T-helper 2 cell (primary cell): ENCODE measurements at regions not wholly inside any gene's neighbourhood (a gene's known extent, or its start where the extent isn't known, plus 50 kb on each side); places are given as distances from the start of the nearest gene placed in this dataset.

Experiments used
- DNase-seq, 5 experiments: peaks; one replicate each; pipeline versions ENCODE4 v3.0.0 to v3.0.0-alpha.2; 2012 to 2022

DNA sequence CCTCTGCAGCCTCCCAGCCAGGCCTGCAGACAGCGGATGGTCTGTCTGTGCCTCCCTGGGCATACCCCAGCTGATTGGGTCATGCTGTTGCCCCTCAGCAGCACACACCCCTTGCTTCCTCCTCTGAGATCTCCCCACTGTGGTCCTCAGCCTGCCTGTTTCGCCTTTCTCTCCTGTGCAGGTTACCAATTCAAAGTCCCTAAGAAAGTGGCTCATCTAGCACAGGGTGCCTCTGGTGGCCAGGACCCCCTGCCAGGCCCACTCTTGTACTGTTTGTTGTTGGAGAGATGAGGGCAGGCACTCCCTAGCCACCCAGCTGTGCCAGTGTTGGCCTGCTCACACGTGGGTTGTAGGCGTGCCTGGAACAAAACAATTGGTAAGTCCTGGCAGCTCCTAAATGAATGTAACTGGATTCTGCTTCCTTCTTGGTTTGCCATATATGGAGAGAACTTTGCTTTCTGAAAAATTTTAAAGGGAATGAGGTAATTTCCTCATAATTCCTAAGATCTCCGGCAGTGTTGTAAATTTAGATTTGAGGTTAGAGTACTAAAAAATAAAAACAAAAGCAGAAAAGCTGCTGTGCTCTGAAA, 213.2 kb upstream of the IL12A start:
- DNase-seq: no peak

DNA sequence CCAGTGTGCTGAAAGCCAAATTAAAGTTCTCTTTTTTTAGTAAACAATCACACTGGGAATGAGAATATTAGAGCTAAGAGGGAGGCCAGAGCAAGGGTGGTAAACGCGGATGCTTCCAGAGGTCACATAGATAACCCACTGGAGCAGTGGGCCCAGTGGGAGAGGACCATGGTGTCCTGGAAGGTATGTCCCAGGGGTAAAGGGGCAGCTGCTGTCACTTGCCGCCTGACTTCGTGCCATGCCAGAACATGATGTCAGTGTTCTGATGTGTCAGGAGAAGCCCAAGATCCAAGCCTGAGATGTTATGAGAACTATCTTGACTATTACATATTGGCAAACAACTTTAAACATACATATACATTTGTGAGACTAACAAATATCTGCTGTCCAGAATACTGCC, 211.9 kb upstream of the IL12A start:
- no peak for DNase-seq

DNA sequence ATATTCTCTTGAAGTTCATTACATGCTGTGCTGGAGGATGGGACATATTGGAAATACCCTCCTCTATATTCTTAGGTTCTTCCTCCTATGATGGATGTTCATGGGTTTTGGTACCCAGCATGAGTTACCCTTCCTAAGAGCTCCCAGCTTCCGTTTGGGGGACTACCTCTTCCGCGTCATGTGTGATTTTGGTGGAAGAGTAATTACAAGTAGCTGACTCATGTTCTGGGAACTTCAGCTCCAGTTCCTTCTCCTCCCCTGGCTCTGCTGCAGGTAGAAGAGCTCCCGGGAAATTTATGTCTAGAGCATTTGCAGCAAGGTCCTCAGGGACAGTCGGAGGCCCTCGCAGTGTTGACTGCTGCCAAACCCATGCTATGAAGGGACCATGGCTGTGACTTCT, 208.8 kb upstream of the IL12A start:
- DNase-seq: no peak

DNA sequence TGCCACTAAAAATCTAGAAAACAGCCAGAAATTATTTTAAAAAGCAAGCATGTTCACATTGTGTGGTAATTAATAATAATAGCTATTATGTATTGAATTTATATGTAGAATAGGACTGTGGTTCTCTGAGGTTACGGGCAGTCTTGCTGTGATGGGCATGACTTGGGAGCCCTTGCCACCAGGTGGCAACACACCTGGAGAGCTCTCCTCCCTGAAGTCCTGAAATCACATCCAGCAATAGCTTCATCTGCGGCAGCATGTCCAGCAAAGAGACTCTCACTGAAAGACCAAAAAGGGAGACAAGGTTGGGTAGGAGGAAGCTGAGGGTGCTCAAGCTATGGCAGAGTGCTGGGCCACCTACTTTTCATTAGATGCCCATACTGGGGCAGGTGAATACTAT, 206.8 kb upstream of the IL12A start:
- DNase-seq: no peak

DNA sequence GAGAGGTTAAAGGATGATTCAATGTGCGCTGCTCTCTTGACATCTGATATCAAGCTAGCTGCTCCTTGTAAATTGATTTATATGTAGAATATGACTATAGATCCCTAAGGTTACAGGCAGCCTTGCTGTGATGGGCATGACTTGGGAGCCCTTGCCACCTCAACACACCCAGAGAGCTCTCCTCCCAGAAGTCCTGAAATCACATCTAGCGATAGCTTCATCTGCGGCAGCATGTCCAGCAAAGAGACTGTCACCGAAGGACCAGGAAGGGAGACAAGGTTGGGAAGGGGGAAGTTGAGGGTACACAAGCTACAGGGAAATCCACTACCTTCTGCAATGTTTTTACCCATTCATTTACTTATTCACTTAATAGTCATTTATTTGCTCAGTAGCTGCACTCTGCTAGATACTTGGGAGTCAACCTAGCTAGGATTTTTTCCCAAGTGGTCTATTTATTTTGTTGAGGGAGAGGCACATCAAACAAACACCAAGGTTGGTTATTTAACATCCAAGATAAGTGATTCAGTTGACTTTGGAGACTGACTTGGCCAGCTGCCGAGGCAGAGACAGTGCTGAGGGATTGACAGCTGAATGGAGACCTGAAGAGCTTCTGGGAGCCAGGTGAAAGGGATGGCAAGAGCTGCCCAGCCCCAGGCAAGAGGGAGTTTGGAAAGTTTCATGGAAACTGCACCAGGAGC, 205.8 kb upstream of the IL12A start:
- no peak for DNase-seq

DNA sequence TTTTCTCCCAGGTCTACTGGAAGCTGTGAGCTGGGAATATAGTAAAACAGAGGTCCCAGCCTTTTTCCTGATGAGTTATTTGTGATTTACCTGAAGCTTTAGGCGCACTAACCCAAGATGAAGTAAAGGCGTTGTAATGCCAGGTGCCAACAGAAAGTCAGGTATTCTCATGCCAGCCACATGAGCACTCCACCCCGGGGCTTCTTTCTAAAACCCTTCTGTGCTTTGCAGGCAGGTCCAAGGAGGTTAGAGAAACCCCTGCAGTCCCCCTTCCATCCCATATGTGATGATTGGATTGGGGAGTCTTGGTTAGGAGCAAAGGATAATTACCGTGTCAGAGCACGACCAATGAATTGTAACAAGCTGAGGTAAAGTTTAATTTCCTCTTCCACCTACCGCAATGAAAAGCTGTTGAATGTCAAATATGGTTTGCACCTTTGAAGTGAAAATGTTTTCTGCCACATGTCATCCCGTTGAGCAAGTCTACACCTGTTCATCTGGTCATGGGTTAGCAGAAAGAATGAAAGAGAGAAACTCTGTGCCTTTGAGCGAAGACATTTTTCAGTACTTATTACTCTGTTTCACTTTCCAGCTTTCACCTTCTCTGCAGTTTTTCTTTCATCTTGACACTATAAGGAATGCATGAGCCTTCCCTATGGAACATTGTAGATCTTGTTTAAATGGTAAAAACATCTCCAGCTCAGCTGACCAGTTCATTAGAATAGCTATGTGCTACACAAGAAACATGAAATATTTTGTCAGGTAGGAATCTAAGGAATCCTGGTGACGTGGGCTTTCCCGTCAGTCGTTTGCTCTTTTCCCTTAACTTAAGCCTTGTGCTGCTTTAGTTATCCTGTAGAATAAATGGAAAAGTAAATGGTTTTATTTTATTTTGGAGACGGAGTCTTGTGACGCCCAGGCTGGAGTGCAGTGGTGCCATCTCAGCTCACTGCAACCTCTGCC, 204.6 kb upstream of the IL12A start:
- no peak for DNase-seq

DNA sequence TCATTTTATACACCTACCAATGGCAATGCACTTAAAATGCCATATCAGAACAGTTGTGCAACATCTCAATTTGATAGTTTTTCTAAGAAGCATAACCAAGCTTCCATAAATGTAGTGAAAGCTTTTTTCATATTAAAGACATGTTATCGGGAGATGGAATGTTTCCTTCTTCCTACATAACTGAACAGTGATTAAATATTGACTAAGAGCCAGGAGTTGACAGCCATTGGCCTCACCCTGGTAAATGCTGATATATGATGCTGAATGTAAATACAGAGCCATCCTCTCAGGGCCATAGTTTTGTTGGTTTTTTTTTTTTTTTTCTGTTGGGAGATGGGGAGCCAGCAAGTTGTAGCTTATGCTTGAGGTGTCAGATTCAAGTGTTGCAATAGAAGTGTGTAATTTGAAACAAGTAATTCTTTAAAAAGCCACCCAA, 203.3 kb upstream of the IL12A start:
- no peak for DNase-seq

DNA sequence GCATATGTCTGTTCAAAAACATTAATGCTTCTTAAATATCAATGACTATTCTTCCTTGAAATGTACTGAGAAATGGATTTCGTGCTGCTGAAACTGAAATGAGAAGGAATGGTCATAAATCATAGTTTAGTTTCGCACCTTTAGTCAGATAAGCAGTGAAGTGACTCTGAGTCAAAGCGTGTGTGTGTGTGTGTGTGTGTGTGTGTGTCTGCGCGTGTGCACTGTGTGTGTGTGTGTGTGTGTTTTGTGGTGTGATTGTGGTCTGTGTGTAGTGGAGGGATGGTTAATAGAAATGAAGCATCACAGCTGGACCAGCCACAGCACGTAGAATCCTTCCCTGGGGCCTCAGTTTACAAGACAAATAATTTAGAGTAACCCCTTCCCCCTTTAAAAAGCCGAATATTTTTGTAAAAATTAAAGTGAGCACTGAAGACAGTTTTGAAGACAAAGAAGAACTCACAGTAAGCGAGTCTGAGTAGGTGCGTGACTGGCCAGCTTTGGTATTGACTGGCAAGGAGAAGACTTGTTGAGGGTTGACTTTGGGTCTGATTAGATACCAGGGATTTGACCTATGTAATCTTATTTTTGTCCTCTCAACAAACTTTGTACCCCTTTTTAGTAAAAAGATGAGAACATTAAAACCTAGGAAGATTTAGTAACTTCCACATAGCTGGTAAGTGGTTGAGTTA, 202.0 kb upstream of the IL12A start:
- DNase-seq: peak in 1 of 5 experiments; percentile 70

DNA sequence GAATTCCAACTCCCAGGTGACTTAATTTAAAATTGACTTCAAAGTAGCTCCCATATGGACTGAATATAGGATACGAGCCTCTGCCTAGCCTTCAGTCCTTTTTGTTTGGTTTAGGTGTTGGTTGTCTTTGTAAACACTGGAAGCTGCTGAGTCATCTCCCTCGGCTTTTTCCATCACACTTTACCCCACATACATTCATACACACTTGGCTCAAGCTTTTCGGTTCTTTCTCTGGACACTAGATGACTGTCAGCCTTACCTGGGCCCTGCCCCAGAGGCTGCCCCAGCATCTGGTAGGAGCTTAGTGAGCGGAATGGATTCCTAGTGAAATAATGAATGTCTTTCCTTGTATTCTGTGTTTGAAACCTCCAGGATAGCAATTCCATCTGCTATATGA, 201.5 kb upstream of the IL12A start:
- no peak for DNase-seq

DNA sequence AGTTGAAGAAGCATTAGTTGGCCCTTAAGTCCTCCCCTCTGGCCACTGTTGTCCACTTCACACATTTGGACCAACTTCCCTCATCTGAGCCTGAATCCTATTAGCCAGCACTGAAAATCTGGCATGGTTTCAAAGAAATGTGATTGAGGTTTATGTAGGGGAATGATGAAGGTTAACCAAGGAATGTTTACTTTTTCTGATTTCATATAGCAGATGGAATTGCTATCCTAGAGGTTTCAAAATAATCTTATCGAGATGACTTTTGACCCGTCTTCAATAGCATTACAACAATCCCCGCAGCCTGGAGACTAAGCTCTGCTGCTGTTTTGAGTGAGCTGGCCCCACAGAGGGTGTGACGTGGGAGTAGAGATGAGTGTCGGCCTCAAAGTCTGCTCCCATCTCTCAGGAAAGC, 200.8 kb upstream of the IL12A start:
- peak in 1 of 5 experiments; percentile 25 for DNase-seq

DNA sequence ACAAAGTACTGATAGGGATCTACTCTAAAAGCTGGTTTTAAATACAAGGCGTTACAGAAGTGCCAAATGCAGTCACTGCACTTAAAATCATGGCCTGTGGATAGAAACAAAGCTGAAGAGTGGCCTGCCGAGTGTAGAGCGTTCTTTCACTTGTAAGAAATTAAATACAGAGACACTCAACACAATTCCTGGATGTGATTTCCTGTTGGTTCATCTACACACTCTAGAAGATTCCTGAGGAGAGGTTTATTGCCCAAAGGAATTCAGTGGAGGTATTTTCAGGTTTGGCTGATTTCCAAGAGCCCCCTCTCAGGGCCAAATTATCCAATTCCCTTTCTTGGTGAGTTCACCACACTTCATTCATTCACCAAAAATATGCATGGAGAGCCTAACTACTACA, 200.3 kb upstream of the IL12A start:
- DNase-seq: no peak

DNA sequence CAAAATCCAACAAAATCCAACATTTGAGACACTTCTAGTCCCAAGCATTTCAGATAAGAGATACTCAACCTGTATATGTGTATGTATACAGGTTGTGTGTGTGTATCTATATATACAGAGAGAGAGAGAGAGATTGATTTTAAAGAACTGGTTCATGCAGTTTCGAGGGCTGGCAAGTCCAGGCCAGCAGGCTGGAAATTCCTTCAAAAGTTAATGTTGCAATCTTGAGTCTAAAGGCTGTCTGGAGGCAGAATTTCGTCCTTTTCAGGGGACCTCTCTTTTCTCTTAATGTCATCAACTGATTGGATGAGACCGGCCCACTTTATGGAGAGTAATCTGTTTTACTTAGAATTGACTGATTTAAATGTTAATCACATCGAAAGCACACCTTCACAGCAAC, 199.6 kb upstream of the IL12A start:
- DNase-seq: no peak

DNA sequence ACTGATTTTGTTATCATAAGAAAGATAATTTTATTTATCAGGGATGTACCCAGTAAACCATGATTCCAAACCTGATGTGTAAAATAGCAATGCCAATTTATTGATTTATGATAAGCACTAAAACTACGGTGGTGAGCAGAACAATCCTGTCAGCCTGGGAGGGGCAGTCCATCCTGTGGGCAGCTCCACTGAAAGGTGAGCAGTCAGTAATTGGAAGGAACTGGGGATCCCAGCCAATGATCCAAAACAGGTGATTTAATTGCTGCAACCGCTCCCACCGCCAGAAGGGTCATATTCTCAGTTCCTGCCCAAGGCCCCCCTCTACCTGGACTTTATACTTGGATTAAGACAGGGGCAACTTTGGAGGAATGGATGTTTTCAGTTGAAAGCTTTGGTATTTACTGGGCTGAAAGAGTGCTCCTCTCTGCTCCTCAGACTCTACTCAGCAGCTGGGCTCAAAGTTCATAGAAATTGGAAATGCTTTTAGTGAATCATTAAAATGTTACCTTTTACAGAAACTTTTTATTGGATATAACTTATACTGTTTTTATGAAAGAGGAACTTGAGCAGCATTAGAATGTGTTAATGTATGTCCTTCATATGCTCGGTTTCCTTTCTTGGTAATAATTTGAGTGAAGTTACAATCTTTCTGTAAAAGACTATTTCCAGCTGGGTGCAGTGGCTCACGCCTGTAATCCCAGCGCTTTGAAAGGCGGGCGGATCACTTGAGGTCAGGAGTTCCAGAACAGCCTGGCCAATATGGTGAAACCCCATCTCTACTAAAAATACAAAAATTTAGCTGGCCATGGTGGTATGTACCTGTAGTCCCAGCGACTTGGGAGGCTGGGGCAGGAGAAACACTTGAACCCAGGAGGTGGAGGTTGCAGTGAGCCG, 198.6 kb upstream of the IL12A start:
- DNase-seq: no peak

DNA sequence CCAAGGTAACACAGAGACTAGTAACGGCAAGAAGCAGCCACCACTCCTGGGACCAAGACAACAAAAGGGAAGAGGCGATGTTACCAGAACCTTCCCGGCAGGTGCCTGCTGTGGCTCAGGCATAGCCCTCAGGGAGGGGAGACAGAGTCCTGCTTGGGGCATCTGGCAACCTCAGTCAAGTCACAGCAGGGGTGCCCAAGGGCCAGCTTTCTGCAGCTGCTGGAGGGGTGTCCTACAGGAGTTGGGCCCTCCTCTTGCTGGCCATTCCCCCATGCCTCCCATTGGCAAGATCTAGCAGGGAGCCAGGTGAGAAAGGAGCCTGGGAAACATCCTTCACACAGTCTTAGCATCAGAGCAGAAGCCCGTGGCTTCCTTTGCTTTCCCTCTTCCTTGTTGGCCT, 197.3 kb upstream of the IL12A start:
- DNase-seq: no peak

DNA sequence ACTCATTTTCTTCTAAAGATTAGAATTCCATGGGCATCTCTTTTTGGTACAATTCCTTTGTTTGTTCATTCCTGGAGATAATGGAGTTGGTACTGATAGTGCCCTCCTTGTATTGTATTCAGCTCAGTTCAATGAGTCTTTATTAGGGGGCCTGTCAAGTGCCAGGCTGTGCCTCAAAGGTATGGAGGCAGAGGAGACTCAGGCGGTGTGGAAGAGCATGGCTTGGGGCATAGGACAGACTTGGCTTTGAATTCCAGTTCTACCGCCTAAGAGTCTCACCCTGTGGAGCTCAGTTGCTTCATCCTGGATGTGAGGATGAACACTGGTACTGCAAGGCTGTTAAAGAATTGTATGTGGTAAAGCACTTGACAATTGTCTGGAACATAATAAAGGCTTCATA, 196.6 kb upstream of the IL12A start:
- DNase-seq: no peak

DNA sequence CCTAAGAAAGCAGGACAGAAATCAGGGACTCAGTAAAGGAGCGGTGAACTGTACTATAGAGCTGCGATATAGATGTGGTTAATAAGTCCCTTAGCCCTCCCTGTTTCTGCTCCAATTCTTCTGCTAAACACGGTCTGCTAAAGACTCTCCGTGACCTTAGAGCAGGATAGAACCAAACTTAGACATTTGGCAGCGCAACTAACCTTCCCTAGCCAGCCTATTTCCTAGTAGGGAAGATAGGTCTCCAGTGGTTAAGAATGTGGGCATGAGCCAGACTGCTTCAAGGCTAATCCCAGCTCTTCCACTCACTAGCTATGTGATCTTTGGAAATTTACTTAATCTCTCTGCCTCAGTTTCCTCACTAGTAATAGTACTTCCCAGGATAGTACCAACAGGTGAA, 193.6 kb upstream of the IL12A start:
- DNase-seq: no peak

DNA sequence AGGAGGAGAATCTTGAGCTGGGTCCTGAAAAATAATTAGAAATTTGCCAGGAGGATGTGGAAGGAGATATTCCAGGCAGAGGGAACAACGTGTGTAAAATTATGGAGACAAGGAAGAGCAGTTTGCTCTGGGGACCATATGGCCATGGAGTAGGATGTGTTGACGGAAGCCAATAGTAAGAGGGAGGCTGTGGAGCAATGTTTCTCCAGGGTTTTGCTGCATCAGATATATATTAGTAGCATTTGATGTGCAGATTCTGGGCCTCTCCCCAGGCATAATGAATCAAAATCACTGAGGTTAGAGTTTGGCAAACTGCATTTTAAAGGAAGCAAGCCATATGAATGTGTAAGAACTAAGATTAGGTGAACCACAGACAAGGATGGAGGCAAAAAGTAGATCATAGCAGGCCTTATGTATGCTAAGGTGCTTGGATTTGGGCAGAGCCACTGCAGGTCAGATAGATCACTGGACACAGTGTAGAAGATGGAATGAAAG, 192.9 kb upstream of the IL12A start:
- no peak for DNase-seq

DNA sequence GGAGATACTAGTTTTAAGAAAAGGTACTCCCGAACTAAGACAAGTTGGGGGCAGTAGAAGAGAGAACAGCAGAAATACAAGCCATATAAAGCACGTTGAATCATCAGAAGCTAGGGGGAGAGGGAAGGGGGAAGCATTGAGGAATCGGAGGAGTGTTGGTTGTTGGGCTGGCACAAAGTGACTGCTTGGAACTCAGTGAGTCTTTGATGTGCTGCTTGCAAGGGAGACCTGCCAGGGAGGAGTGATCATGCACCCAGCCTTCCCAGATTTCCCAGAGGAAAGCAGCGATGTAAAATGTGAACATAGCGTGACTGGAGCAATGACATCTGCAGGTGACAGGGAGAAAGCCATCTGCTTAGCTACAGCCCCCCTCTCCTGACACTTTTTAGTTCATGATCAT, 192.4 kb upstream of the IL12A start:
- no peak for DNase-seq

DNA sequence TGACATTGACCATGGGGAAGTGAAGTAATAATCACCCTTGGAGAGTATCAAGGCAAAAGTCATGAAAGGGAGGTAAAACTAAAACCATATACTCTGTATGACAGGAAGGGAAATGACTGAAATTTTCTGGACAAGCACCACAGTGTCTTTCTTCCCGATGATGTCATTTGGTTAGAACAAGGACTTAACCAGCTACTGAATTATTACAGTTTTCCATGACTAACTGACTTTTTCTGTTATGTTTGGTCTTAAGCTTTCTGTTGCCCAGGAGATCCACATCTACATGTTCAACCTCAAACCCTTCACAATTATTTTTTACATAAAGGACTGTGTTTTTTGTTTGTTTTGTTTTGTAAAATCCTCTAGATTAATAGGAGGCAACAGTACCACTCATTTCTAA, 191.9 kb upstream of the IL12A start:
- DNase-seq: no peak

DNA sequence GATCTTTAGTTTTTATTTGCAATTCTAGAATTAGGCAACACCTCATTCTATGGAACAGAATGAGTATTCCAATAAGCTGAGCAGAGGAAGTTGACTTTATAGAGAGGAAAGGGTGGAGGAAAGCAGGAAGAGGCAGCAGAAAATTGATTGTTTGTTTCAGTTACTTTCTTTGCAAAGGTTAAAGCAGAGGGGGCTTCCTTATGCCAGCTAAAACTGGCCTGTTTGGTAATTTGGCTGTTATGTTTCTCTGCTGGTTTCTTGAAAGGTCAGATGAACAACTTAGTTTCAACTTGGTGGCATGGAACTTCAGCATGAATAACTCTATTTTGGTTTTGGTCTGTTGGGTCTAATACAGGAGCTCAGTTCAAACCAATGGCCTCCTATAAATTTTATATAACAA, 190.9 kb upstream of the IL12A start:
- no peak for DNase-seq

DNA sequence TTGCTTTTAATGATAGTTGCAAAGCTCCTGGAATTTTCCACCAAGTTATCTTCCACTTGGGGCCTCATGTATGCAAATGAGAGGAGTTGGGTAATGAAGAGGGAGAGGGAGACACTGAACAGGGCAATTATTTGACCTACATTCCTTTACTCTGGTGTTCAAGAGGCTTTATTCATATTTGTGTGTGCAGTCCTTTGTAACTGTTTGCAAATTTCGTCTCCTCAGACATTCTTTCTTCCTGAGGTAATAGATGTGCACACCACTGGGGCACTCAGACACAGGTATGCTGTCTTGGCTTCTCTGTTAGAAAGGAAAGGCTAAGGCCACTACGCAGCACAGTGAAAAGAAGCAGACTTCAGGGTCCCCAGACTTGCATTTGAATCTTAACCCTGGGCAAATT, 189.7 kb upstream of the IL12A start:
- no peak for DNase-seq
